Activated gamma-delta T cell treated with Interleukin-2 at 50 U/mL for 16 hours (primary cell): ENCODE measurements at regions not wholly inside any gene's neighbourhood (a gene's known extent, or its start where the extent isn't known, plus 50 kb on each side); places are given as distances from the start of the nearest gene placed in this dataset.

Source experiments
- DNase-seq: peaks from one replicate; pipeline ENCODE4 v3.0.0-alpha.2; 2020

GRCh38 chr22:48256776-48257684 is 1494.6 kb downstream of the TBC1D22A start:
- no peak for DNase-seq

- no peak for DNase-seq
These were observed 1493.7 kb downstream of the TBC1D22A start for GRCh38 chr22:48256041-48256739.

GRCh38 chr22:48254311-48254873 is 1491.9 kb downstream of the TBC1D22A start:
- no peak for DNase-seq

GRCh38 chr22:48253573-48253972 is 1491.1 kb downstream of the TBC1D22A start:
- no peak for DNase-seq

- no peak for DNase-seq
These were observed 1490.7 kb downstream of the TBC1D22A start for GRCh38 chr22:48253136-48253535.

GRCh38 chr22:48251629-48252028 is 1489.2 kb downstream of the TBC1D22A start:
- no peak for DNase-seq

- no peak for DNase-seq
These were observed 1488.6 kb downstream of the TBC1D22A start for GRCh38 chr22:48250937-48251530.

- no peak for DNase-seq
These were observed 1487.9 kb downstream of the TBC1D22A start for GRCh38 chr22:48250286-48250895.

GRCh38 chr22:48249713-48250268 is 1487.3 kb downstream of the TBC1D22A start:
- no peak for DNase-seq

- no peak for DNase-seq
These were observed 1486.5 kb downstream of the TBC1D22A start for GRCh38 chr22:48248901-48249455.

- DNase-seq: no peak
These were observed 1485.4 kb downstream of the TBC1D22A start for GRCh38 chr22:48247829-48248228.

GRCh38 chr22:48245196-48245485 is 1482.7 kb downstream of the TBC1D22A start:
- no peak for DNase-seq

GRCh38 chr22:48244388-48245195 is 1482.1 kb downstream of the TBC1D22A start:
- DNase-seq: no peak

- no peak for DNase-seq
These were observed 1480.0 kb downstream of the TBC1D22A start for GRCh38 chr22:48242461-48242864.

- no peak for DNase-seq
These were observed 1479.2 kb downstream of the TBC1D22A start for GRCh38 chr22:48241658-48242057.

GRCh38 chr22:48240935-48241230 is 1478.4 kb downstream of the TBC1D22A start:
- DNase-seq: no peak

GRCh38 chr22:48240148-48240934 is 1477.9 kb downstream of the TBC1D22A start:
- no peak for DNase-seq

GRCh38 chr22:48239461-48240147 is 1477.2 kb downstream of the TBC1D22A start:
- DNase-seq: no peak

GRCh38 chr22:48238966-48239365 is 1476.5 kb downstream of the TBC1D22A start:
- no peak for DNase-seq

GRCh38 chr22:48238284-48238915 is 1476.0 kb downstream of the TBC1D22A start:
- no peak for DNase-seq
